Calu3 (cell line): ENCODE measurements at regions not wholly inside any gene's neighbourhood (a gene's known extent, or its start where the extent isn't known, plus 50 kb on each side); places are given as distances from the start of the nearest gene placed in this dataset.

Source experiments
- BruUV-seq: library from RNA; stranded (reverse); fragments of 400-500 nt; replicated peaks from 2 replicates; lab custom pipeline; 2021; lab: Mats Ljungman, UMichigan
- CTCF ChIA-PET: fragments of 300-600 bp; sonication (Branson Sonifier 250); formaldehyde crosslinking; loops from one replicate; lab custom pipeline; 2022; ENCODE audit warnings: antibody characterized with exemption; lab: Charles Lee
- DNase-seq: peaks from one replicate; pipeline ENCODE4 v3.0.0; 2022
- H3K27ac Mint-ChIP-seq: one replicate; pipeline ENCODE4 v1.8.0; 2022; ENCODE audit warnings: mixed read lengths; ENCODE audit not compliant: unreplicated experiment
- H3K27me3 Mint-ChIP-seq: one replicate; pipeline ENCODE4 v1.8.0; 2022; ENCODE audit warnings: mixed read lengths; ENCODE audit not compliant: unreplicated experiment
- H3K36me3 Mint-ChIP-seq: one replicate; pipeline ENCODE4 v1.8.0; 2022; ENCODE audit warnings: mild to moderate bottlenecking, moderate library complexity, mixed read lengths; ENCODE audit not compliant: insufficient read depth, unreplicated experiment
- H3K4me1 Mint-ChIP-seq: one replicate; pipeline ENCODE4 v1.8.0; 2022; ENCODE audit warnings: mild to moderate bottlenecking, low read depth, mixed read lengths; ENCODE audit not compliant: unreplicated experiment
- H3K4me3 Mint-ChIP-seq: one replicate; pipeline ENCODE4 v1.8.0; 2022; ENCODE audit warnings: mild to moderate bottlenecking, low read depth, moderate library complexity, mixed read lengths; ENCODE audit not compliant: unreplicated experiment
- H3K9me3 Mint-ChIP-seq: one replicate; pipeline ENCODE4 v1.8.0; 2022; ENCODE audit warnings: low read depth, mixed read lengths; ENCODE audit not compliant: unreplicated experiment
- CTCF ChIP-seq: fragments of 200-600 bp; IDR thresholded peaks from one replicate; pipeline ENCODE4 v1.8.0; 2022; ENCODE audit warnings: antibody characterized with exemption; ENCODE audit not compliant: unreplicated experiment
- intact Hi-C: fragments of 100-400 bp; cut with micrococcal nuclease; formaldehyde crosslinking; loops from one replicate; pipeline ENCODE4 v1.10.0; 2022; ENCODE audit not compliant: unreplicated experiment

DNA sequence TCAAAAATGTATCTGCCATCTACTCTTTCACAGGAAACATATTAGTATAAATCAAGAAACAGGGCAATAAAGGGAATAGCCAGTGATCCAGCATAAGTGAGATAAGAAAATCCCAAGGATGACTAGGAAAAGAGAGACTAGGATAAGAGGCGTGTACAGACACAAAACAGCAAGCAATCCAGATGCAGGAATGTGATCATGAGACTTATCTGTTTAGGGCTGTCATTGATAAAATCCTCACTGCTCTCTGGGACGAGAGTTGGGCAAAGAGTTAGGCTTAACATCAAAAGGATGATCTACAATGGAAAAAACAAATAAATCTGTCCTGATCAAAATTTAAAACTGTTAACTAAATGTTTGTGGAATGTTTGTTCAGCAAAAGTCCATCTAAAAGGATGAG, 1156.8 kb upstream of the C9orf72 start:
- no TSS peak for BruUV-seq

GRCh38 chr9:28735738-28736342, 1162.6 kb upstream of the C9orf72 start:
- no peaks in the 10 kb centered on the region for H3K27me3 Mint-ChIP-seq
- BruUV-seq: no TSS peak
- no peaks in the 10 kb centered on the region for H3K9me3 Mint-ChIP-seq
- no peaks in the 10 kb centered on the region for H3K4me1 Mint-ChIP-seq
- H3K4me3 Mint-ChIP-seq: no peak overlapping the region
- no peaks in the 10 kb centered on the region for H3K36me3 Mint-ChIP-seq
- intact Hi-C loops: no loop called here
- TF ChIP-seq CTCF: no peak
- DNase-seq: no peak
- no peak overlapping the region for H3K27ac Mint-ChIP-seq
- CTCF ChIA-PET: no interaction called here

More for the DNA sequence above, 1156.8 kb upstream of the C9orf72 start:
- DNase-seq: no peak
- CTCF ChIA-PET: no interaction called here
- Mint-ChIP-seq H3K4me1 (no peaks in the 10 kb centered on the region), H3K27ac (no peak overlapping the region), H3K4me3 (no peak overlapping the region), H3K9me3 (no peaks in the 10 kb centered on the region), H3K27me3 (no peaks in the 10 kb centered on the region), H3K36me3 (no peaks in the 10 kb centered on the region)
- TF ChIP-seq CTCF: no peak
- intact Hi-C loops: no loop called here

GRCh38 chr9:28741459-28741858, 1168.2 kb upstream of the C9orf72 start:
- BruUV-seq: no TSS peak
- H3K27me3 Mint-ChIP-seq: no peaks in the 10 kb centered on the region
- CTCF ChIA-PET: no interaction called here
- no peak overlapping the region for H3K4me3 Mint-ChIP-seq
- DNase-seq: no peak
- H3K4me1 Mint-ChIP-seq: no peaks in the 10 kb centered on the region
- peaks cover 2% of the 10 kb centered on the region for H3K9me3 Mint-ChIP-seq
- intact Hi-C loops: no loop called here
- H3K27ac Mint-ChIP-seq: no peak overlapping the region
- no peaks in the 10 kb centered on the region for H3K36me3 Mint-ChIP-seq
- TF ChIP-seq CTCF: no peak

DNA sequence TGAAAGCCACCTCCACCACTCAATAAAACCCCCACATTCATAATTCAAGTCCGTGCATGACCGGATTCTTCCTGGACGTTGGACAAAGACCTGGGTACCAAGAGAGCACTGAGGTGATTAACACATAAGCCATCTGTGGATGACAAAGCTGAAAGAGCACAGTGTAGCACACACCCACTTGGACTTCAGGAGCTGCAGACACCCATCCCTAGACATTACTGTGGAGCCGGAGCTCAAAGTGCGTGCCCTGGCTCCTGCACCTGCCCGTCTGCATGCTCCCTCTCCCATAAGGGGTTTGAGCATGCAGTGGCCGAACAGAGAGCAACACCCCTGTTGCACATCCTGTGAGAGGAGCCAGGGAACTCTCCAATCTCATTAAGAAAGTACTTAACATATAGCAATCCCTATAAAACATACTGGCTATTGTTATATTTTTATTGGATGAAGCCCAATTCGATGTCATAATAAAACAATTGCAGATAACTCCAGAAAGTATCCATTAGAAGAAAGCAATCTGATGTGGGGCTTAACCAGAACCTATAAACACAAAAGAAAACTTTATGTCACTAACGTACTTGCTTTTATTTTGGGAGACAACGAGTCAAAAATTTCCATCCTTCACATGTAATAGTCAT, 1174.2 kb upstream of the C9orf72 start:
- Mint-ChIP-seq H3K4me3 (no peak overlapping the region), H3K27ac (no peak overlapping the region), H3K4me1 (no peaks in the 10 kb centered on the region), H3K9me3 (peaks cover 2% of the 10 kb centered on the region), H3K27me3 (no peaks in the 10 kb centered on the region), H3K36me3 (no peaks in the 10 kb centered on the region)
- intact Hi-C loops: no loop called here
- DNase-seq: no peak
- CTCF ChIA-PET: no interaction called here
- TF ChIP-seq CTCF: no peak
- BruUV-seq: no TSS peak
